ENCODE measurements at regions not wholly inside any gene's neighbourhood (a gene's known extent, or its start where the extent isn't known, plus 50 kb on each side); places are given as distances from the start of the nearest gene placed in this dataset.

GRCh38 chr7:153588586-153588985, 463.6 kb upstream of the DPP6 start:
- Histone ChIP-seq H3K4me1 (no peaks in the 10 kb centered on the region), H3K9me3 (no peaks in the 10 kb centered on the region), H3K27ac (no peak overlapping the region), H3K4me3 (no peak overlapping the region), H3K36me3 (no peaks in the 10 kb centered on the region), H3K27me3 (no peaks in the 10 kb centered on the region)
- DNase-seq: no peak
- in situ Hi-C loops (cut with MboI; ENCODE audit: low pct_ligation_motif_present in 1 of 4, low pct_unique_long_range_greater_than_20kb in 1 of 4, low sequenced_read_pairs in 3 of 4) (no loop called here), intact Hi-C loops (cut with DNase I; ENCODE audit: low total_unique reads) (no loop called here)
- TF ChIP-seq EP300 (IDR thresholded peaks at IDR 0.05; ENCODE audit: low read depth) (no peak), POLR2AphosphoS5 (IDR thresholded peaks at IDR 0.05) (no peak), CTCF (IDR thresholded peaks at IDR 0.05) (no peak), POLR2A (IDR thresholded peaks at IDR 0.05) (no peak)
- WGBS, 2 donors (ENCODE audit: low coverage in 1 of 2): 72 to 80% methylated on average over 5 of the region's 5 CpGs

DNA sequence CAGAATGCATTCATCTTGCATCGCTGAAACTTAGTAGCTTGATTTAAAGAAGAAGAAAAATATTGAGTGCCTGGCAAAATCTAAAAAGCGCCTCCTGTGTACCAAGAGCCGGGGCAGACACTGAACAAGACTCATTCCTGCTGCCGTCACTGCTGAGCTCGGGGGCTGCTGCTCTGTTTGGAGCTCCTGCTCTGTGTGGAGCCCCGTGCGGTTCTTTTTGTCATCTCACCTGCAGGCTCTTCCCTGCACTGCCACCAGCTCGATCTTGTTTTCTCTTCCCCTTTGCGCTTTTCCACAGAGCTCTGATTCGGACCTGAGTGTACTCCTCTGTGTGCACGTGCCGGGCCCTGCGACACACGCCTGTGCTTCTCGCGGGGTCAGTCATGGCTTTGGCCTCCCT, 462.1 kb upstream of the DPP6 start:
- DNase-seq: no peak
- intact Hi-C loops (cut with DNase I; ENCODE audit: low total_unique reads): no loop called here
- 80 to 86% methylated on average over 1 to 16 of the region's 16 CpGs for WGBS, 2 donors (ENCODE audit: low coverage in 1 of 2)
- no peak overlapping the region for H3K4me3 ChIP-seq
- H3K9me3 ChIP-seq: no peaks in the 10 kb centered on the region
- TF ChIP-seq EP300 (IDR thresholded peaks at IDR 0.05; ENCODE audit: low read depth): no peak
- no peak for TF ChIP-seq POLR2A (IDR thresholded peaks at IDR 0.05)
- no peak for TF ChIP-seq POLR2AphosphoS5 (IDR thresholded peaks at IDR 0.05)
- TF ChIP-seq CTCF (IDR thresholded peaks at IDR 0.05): no peak
- in situ Hi-C loops (cut with MboI; ENCODE audit: low pct_ligation_motif_present in 1 of 4, low pct_unique_long_range_greater_than_20kb in 1 of 4, low sequenced_read_pairs in 3 of 4): no loop called here
- H3K27ac ChIP-seq: no peak overlapping the region
- no peaks in the 10 kb centered on the region for H3K4me1 ChIP-seq
- no peaks in the 10 kb centered on the region for H3K36me3 ChIP-seq
- H3K27me3 ChIP-seq: no peaks in the 10 kb centered on the region

DNA sequence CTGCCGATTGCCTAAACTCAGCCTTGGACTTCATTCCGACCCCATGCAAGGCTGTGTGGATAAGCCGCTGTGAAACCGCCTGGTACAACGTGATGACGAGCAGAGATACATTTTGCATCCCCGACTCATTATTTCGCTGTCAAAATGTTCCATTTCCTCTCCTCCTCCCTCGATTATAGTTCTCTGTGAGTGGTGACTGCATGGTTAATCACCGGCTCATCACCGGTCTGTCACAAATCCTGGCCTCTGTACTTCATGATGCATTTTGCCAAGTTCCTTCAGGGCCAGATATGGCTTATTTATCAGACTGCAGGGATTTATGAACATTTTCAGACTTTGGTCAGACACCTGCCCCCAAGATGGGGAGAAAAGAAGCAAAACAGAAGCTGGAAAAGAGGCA, 461.6 kb upstream of the DPP6 start:
- DNase-seq: no peak
- Histone ChIP-seq H3K27ac (no peak overlapping the region), H3K4me1 (no peaks in the 10 kb centered on the region), H3K27me3 (no peaks in the 10 kb centered on the region), H3K4me3 (no peak overlapping the region), H3K9me3 (no peaks in the 10 kb centered on the region), H3K36me3 (no peaks in the 10 kb centered on the region)
- TF ChIP-seq POLR2AphosphoS5 (IDR thresholded peaks at IDR 0.05) (no peak), CTCF (IDR thresholded peaks at IDR 0.05) (no peak), EP300 (IDR thresholded peaks at IDR 0.05; ENCODE audit: low read depth) (no peak), POLR2A (IDR thresholded peaks at IDR 0.05) (no peak)
- intact Hi-C loops (cut with DNase I; ENCODE audit: low total_unique reads) (no loop called here), in situ Hi-C loops (cut with MboI; ENCODE audit: low pct_ligation_motif_present in 1 of 4, low pct_unique_long_range_greater_than_20kb in 1 of 4, low sequenced_read_pairs in 3 of 4) (no loop called here)
- WGBS, 2 donors (ENCODE audit: low coverage in 1 of 2): 91 to 95% methylated on average over 10 to 11 of the region's 11 CpGs

DNA sequence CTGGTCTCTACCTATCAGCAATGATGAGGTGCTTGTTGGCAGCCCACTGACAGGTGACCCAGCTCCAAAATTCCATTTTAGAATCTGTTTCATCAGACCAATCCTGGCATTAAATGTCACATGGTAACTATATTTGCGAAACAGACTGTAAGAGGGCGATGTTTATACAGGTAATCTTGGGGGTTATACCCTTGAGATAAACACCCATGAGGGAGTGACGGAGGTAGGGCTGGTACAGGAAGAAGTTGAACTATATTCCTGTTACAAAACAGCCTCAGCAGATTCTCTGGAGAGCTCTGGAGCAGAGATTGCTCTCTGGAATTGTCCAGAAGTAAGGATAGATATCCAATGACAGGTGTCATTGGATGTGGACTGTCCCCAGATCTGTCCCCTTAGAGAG, 444.8 kb upstream of the DPP6 start:
- in situ Hi-C loops (cut with MboI; ENCODE audit: low pct_ligation_motif_present in 1 of 4, low pct_unique_long_range_greater_than_20kb in 1 of 4, low sequenced_read_pairs in 3 of 4): no loop called here
- Histone ChIP-seq H3K9me3 (peaks cover 0 to 8% of the 10 kb centered on the region in 2 donors), H3K4me3 (no peak overlapping the region), H3K36me3 (no peaks in the 10 kb centered on the region), H3K27ac (no peak overlapping the region), H3K27me3 (no peaks in the 10 kb centered on the region), H3K4me1 (no peaks in the 10 kb centered on the region)
- TF ChIP-seq EP300 (IDR thresholded peaks at IDR 0.05; ENCODE audit: low read depth): no peak
- TF ChIP-seq POLR2AphosphoS5 (IDR thresholded peaks at IDR 0.05): no peak
- TF ChIP-seq CTCF (IDR thresholded peaks at IDR 0.05): no peak
- TF ChIP-seq POLR2A (IDR thresholded peaks at IDR 0.05): no peak
- intact Hi-C loops (cut with DNase I; ENCODE audit: low total_unique reads): no loop called here
- DNase-seq: no peak
- 50 to 71% methylated on average over 3 of the region's 3 CpGs for WGBS, 2 donors (ENCODE audit: low coverage in 1 of 2)
